ENCODE measurements at regions not wholly inside any gene's neighbourhood (a gene's known extent, or its start where the extent isn't known, plus 50 kb on each side); places are given as distances from the start of the nearest gene placed in this dataset.
"Not testable (repeated sequence)": the region's sequence is repeated elsewhere in the genome, so short reads cannot be mapped to it uniquely, and the experiment has no call there.

DNA sequence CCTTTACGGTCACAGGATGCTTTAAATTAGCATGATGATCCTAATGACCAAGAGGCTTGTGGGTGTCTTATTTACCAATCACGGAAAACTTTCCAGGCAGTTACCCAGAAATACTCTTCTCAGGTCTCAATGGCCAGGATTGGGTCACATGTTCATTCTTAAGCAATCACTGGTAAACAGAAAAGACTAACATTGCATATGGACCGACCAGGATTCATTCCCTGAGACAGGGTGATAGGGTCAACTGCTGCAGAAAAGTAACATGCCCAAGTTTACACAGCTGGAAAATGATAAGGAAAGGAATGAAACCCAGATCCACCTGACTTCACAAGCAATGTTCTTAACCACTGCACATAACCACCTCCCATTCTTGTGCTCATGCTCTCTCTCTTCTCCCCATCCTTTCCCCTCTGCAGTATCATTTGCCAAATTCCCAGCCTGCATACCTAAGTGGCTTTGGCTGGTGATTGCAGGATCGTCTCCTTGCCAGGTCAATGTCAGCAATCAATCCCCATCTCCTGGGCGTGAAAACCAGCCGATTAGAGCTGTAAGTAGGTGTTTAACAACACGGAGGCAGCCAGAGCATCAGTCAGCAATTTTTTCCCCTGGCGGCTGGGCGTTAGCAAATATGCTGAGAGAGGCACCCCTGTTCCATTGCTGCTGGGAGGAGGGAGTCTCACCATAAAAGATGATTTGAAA, 219.4 kb downstream of the NMUR2 start:
- Mint-ChIP-seq H3K9me3 (no peaks in the 10 kb centered on the region), H3K27ac (no peak overlapping the region), H3K36me3 (ENCODE audit: low read depth) (no peaks in the 10 kb centered on the region), H3K27me3 (no peaks in the 10 kb centered on the region), H3K4me1 (no peaks in the 10 kb centered on the region), H3K4me3 (no peak overlapping the region)
- CTCF ChIA-PET = no interaction called here
- no peak for DNase-seq
- POLR2A ChIA-PET = no interaction called here

DNA sequence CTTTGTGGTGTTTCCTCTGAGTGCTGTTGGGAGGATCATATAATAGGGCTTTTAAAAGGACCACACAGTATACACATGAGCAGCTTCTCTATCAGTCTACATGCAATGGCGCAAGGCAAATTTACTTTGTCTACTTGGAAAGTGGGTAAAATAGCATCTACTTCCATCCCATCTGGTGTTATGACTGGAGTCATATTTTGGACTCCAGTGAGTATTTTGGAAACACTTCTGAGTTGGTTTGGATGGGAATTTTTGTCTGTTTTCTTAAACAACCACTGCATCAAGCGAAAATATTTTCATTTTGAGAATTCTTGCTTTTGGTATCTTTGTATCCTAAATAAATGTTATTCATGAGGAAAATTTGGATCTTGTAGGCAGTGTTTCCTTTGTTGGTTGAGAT, 220.8 kb downstream of the NMUR2 start:
- no peak for DNase-seq
- no peaks in the 10 kb centered on the region for H3K4me1 Mint-ChIP-seq
- CTCF ChIA-PET = no interaction called here
- POLR2A ChIA-PET = no interaction called here
- H3K9me3 Mint-ChIP-seq = peaks cover 2% of the 10 kb centered on the region
- H3K36me3 Mint-ChIP-seq (ENCODE audit: low read depth) = no peaks in the 10 kb centered on the region
- H3K27me3 Mint-ChIP-seq = no peaks in the 10 kb centered on the region
- H3K4me3 Mint-ChIP-seq = no peak overlapping the region
- no peak overlapping the region for H3K27ac Mint-ChIP-seq

GRCh38 chr5:152181461-152181860, 223.6 kb downstream of the NMUR2 start:
- Mint-ChIP-seq H3K27ac (no peak overlapping the region), H3K4me3 (no peak overlapping the region), H3K36me3 (ENCODE audit: low read depth) (no peaks in the 10 kb centered on the region), H3K27me3 (no peaks in the 10 kb centered on the region), H3K9me3 (peaks cover 6% of the 10 kb centered on the region), H3K4me1 (no peaks in the 10 kb centered on the region)
- ChIA-PET POLR2A (no interaction called here), CTCF (no interaction called here)
- no peak for DNase-seq

GRCh38 chr5:152178350-152178699, 226.8 kb downstream of the NMUR2 start:
- H3K27ac Mint-ChIP-seq = no peak overlapping the region
- no peak for DNase-seq
- H3K27me3 Mint-ChIP-seq = no peaks in the 10 kb centered on the region
- ChIA-PET CTCF (no interaction called here), POLR2A (no interaction called here)
- no peaks in the 10 kb centered on the region for H3K36me3 Mint-ChIP-seq (ENCODE audit: low read depth)
- no peaks in the 10 kb centered on the region for H3K4me1 Mint-ChIP-seq
- H3K4me3 Mint-ChIP-seq = no peak overlapping the region
- H3K9me3 Mint-ChIP-seq = peaks cover 6% of the 10 kb centered on the region

DNA sequence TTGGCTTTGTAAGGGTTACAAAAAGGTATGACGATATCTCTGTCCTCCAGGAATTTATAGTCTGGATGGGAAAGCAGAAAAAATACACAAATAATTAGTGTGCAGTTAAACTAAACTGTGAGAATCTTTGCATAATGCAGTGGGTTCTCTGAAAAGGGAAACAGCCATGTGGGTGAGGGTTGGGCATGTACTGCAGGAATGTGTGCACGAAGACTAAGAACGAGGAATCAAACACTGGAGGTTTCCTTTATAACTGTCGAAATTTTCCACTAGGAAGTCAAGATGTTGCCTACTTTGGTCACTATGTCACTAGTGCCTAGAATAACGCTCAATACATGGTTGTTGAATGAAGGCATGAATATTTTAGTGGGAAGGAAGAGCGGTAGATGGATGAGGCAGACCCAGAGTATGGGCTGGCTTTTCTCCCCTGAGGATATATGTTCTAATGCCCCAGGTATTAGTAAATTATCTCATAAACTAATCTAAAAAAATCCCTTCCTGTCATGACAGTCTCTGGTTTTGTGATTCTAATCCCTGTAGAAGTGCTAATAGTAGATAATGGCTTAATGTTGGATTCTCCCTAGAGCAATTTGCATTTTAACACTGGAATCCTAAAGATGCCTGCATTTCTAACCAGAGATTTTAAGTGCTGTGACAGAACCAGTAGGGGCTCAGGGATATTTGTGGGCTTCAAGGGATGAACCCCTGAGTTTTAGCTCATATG, 227.3 kb downstream of the NMUR2 start:
- CTCF ChIA-PET = no interaction called here
- peaks cover 6% of the 10 kb centered on the region for H3K9me3 Mint-ChIP-seq
- H3K36me3 Mint-ChIP-seq (ENCODE audit: low read depth) = no peaks in the 10 kb centered on the region
- no peaks in the 10 kb centered on the region for H3K27me3 Mint-ChIP-seq
- DNase-seq = no peak
- POLR2A ChIA-PET = no interaction called here
- no peak overlapping the region for H3K4me3 Mint-ChIP-seq
- no peaks in the 10 kb centered on the region for H3K4me1 Mint-ChIP-seq
- no peak overlapping the region for H3K27ac Mint-ChIP-seq

GRCh38 chr5:152171888-152172287, 233.2 kb downstream of the NMUR2 start:
- Mint-ChIP-seq H3K27ac (no peak overlapping the region), H3K9me3 (no peaks in the 10 kb centered on the region), H3K4me3 (no peak overlapping the region), H3K4me1 (no peaks in the 10 kb centered on the region), H3K27me3 (peaks cover 2% of the 10 kb centered on the region), H3K36me3 (ENCODE audit: low read depth) (no peaks in the 10 kb centered on the region)
- POLR2A ChIA-PET = no interaction called here
- CTCF ChIA-PET = no interaction called here
- DNase-seq = no peak

DNA sequence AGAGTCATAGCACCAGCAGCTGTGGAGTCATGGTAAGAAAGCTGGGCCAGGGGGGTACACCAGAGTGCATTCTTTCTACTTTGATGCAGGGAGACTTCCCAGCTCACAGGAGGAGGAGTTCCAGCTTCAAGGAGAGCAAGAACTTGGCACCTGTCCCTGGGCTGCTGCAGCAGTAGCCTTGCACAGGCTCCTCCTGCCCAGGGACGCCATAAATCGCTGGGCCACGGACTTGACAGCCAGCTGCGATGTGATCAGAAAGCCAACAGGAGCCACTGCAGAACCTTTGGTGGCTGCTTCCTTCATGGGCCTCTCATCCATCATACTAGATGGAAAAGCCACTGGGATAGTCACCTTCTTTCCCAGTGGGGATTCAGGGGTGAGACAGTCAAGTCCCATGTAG, 234.7 kb downstream of the NMUR2 start:
- no peak overlapping the region for H3K4me3 Mint-ChIP-seq
- POLR2A ChIA-PET = no interaction called here
- CTCF ChIA-PET = no interaction called here
- no peaks in the 10 kb centered on the region for H3K36me3 Mint-ChIP-seq (ENCODE audit: low read depth)
- no peaks in the 10 kb centered on the region for H3K4me1 Mint-ChIP-seq
- H3K9me3 Mint-ChIP-seq = no peaks in the 10 kb centered on the region
- H3K27me3 Mint-ChIP-seq = peaks cover 2% of the 10 kb centered on the region
- no peak for DNase-seq
- H3K27ac Mint-ChIP-seq = no peak overlapping the region

DNA sequence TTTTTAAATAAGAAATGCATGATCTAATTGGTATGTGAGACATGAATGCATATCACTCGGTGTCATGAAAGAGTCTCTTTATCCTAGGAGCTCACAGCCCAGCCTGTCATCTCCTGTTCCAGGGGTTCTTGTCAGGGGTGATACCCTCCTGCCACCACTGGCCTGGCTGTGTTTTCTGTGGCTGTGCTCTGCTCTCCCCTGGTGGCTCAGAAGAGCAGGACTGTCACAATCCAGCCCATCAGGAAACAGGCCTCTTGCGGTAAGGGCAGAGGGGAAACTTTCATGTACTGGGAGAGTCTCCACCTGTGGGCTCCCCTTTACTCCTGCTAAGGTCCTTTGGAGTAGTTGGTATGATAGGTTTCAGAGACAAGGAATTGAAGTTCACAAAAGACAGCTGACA, 240.2 kb upstream of the GLRA1 start:
- no peaks in the 10 kb centered on the region for H3K36me3 Mint-ChIP-seq (ENCODE audit: low read depth)
- ChIA-PET CTCF (no interaction called here), POLR2A (no interaction called here)
- H3K4me1 Mint-ChIP-seq = peaks cover 12% of the 10 kb centered on the region
- no peak overlapping the region for H3K27ac Mint-ChIP-seq
- no peak overlapping the region for H3K4me3 Mint-ChIP-seq
- no peak for DNase-seq
- no peaks in the 10 kb centered on the region for H3K27me3 Mint-ChIP-seq
- H3K9me3 Mint-ChIP-seq = no peaks in the 10 kb centered on the region

DNA sequence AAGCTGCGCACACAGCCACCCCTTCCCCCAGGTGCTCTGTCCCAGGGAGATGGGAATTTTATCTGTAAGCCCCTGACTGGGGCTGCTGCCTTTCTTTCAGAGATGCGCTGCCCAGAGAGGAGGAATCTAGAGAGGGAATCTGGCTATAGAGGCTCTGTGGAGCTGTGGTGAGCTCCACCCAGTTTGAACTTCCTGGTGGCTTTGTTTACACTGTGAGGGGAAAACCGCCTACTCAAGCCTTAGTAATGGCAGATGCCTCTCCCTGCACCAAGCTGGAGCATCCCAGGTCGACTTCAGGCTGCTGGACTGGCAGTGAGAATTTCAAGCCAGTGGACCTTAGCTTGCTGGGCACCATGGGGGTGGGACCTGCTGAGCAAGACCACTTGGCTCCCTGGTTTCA, 235.2 kb upstream of the GLRA1 start:
- POLR2A ChIA-PET; H3K27me3 Mint-ChIP-seq; DNase-seq; H3K36me3 Mint-ChIP-seq (ENCODE audit: low read depth); H3K4me3 Mint-ChIP-seq; CTCF ChIA-PET: not testable (repeated sequence)
- Mint-ChIP-seq H3K9me3 (peaks cover 13% of the 10 kb centered on the region), H3K27ac (peak overlapping the region; percentile 36), H3K4me1 (peaks cover 22% of the 10 kb centered on the region)

GRCh38 chr5:152154452-152154851, 229.8 kb upstream of the GLRA1 start:
- CTCF ChIA-PET; H3K27ac Mint-ChIP-seq; POLR2A ChIA-PET; H3K27me3 Mint-ChIP-seq; H3K4me1 Mint-ChIP-seq; DNase-seq; H3K4me3 Mint-ChIP-seq; H3K36me3 Mint-ChIP-seq (ENCODE audit: low read depth): not testable (repeated sequence)
- peaks cover 13% of the 10 kb centered on the region for H3K9me3 Mint-ChIP-seq

- Mint-ChIP-seq H3K27me3 (no peaks in the 10 kb centered on the region), H3K4me1 (no peaks in the 10 kb centered on the region), H3K27ac (no peak overlapping the region), H3K9me3 (peaks cover 1% of the 10 kb centered on the region), H3K4me3 (no peak overlapping the region), H3K36me3 (ENCODE audit: low read depth) (no peaks in the 10 kb centered on the region)
- ChIA-PET CTCF (no interaction called here), POLR2A (no interaction called here)
- DNase-seq = no peak
Observed at GRCh38 chr5:152151940-152152339, 227.3 kb upstream of the GLRA1 start.

GRCh38 chr5:152151113-152151512, 226.5 kb upstream of the GLRA1 start:
- no peak overlapping the region for H3K4me3 Mint-ChIP-seq
- H3K36me3 Mint-ChIP-seq (ENCODE audit: low read depth) = no peaks in the 10 kb centered on the region
- no peaks in the 10 kb centered on the region for H3K4me1 Mint-ChIP-seq
- no peaks in the 10 kb centered on the region for H3K27me3 Mint-ChIP-seq
- POLR2A ChIA-PET = no interaction called here
- no peak overlapping the region for H3K27ac Mint-ChIP-seq
- DNase-seq = no peak
- no peaks in the 10 kb centered on the region for H3K9me3 Mint-ChIP-seq
- CTCF ChIA-PET = no interaction called here

GRCh38 chr5:152147286-152147685, 222.6 kb upstream of the GLRA1 start:
- ChIA-PET CTCF (interaction anchor here (0.7 to 1.4 kb wide), 4 partner anchors 9 to 312 kb away, joined by 3 to 6 read pairs (median 4); no protein-coding TSS in a partner anchor), POLR2A (no interaction called here)
- no peaks in the 10 kb centered on the region for H3K9me3 Mint-ChIP-seq
- H3K4me3 Mint-ChIP-seq = no peak overlapping the region
- no peak overlapping the region for H3K27ac Mint-ChIP-seq
- H3K4me1 Mint-ChIP-seq = no peaks in the 10 kb centered on the region
- H3K27me3 Mint-ChIP-seq = no peaks in the 10 kb centered on the region
- no peak for DNase-seq
- H3K36me3 Mint-ChIP-seq (ENCODE audit: low read depth) = no peaks in the 10 kb centered on the region

GRCh38 chr5:152146566-152146965, 221.9 kb upstream of the GLRA1 start:
- DNase-seq = no peak
- Mint-ChIP-seq H3K4me1 (no peaks in the 10 kb centered on the region), H3K4me3 (no peak overlapping the region), H3K27ac (no peak overlapping the region), H3K36me3 (ENCODE audit: low read depth) (no peaks in the 10 kb centered on the region), H3K27me3 (no peaks in the 10 kb centered on the region), H3K9me3 (no peaks in the 10 kb centered on the region)
- ChIA-PET POLR2A (no interaction called here), CTCF (interaction anchor here (1.2 kb wide), 1 partner anchor 203 kb away, joined by 4 read pairs; no protein-coding TSS in a partner anchor)

Data from activated CD4-positive, alpha-beta memory T cell treated with anti-CD3 and anti-CD28 coated beads, Interleukin-2, amount 10 ng/mL, durations not matched to agents 7 days and 5 days (primary cell).